ENCODE measurements at regions not wholly inside any gene's neighbourhood (a gene's known extent, or its start where the extent isn't known, plus 50 kb on each side); places are given as distances from the start of the nearest gene placed in this dataset.

DNA sequence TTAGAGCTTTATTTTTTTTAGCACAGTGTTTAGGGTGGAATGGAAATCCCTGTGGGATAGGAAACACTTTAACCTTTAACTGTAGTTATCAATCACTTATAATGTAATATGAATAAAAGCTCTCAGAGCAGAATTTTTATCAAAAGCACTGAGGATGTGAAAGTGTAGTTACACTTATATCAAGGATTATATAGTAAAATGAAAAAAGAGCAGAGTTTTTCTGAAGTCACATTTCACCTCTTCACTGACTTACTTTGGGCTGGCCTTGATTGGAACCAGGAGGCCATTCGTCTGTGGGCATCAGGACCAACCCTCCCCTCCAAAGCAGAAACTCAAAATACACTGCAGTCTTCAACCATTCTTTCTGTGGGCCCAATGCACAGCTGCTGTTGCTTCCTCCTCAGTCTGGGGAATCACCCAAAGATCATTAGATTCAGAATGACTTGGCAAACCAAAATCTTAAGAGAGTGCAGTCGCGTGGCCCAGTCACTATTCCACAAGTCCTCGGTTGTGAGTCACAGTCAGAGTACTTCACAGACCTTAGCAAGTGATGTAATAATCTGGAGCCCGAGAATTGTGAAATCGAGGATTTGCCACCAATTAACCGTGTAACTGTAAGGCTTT, 132.6 kb upstream of the COL8A1 start:
- Histone ChIP-seq H2BK120ac (ENCODE audit: low read depth, low read length, poor library complexity, severe bottlenecking) (no peak overlapping the region), H3K79me1 (ENCODE audit: insufficient read depth, low read depth, low read length, poor library complexity, severe bottlenecking) (no peaks in the 10 kb centered on the region), H2BK12ac (ENCODE audit: insufficient read length, low read depth, low read length) (no peak overlapping the region), H4K20me1 (ENCODE audit: control insufficient read depth, insufficient read depth, insufficient read length) (no peaks in the 10 kb centered on the region), H3K18ac (ENCODE audit: insufficient read length, low read depth, low read length) (no peak overlapping the region), H4K91ac (ENCODE audit: insufficient read length, low read depth, low read length) (no peak overlapping the region), H3T11ph (ENCODE audit: low read length) (no peak overlapping the region), H2AK5ac (ENCODE audit: insufficient read length, low read length) (no peak overlapping the region), H2BK5ac (ENCODE audit: insufficient read length, low read length) (no peak overlapping the region), H3K79me2 (ENCODE audit: insufficient read depth, low read length) (no peaks in the 10 kb centered on the region), H3K56ac (ENCODE audit: insufficient read length, low read depth, low read length) (no peak overlapping the region), H3K27me3 (ENCODE audit: insufficient read depth, low read length) (no peaks in the 10 kb centered on the region), H2BK20ac (ENCODE audit: low read depth, low read length, poor library complexity, severe bottlenecking) (no peak overlapping the region), H2BK15ac (ENCODE audit: low read depth, low read length) (no peak overlapping the region), H3K27ac (ENCODE audit: insufficient read length, low read depth, low read length) (no peak overlapping the region), H3K4me1 (ENCODE audit: insufficient read depth, low read length) (no peaks in the 10 kb centered on the region), H2AFZ (ENCODE audit: low read length) (no peak overlapping the region), H3K4ac (ENCODE audit: low read depth, low read length) (no peak overlapping the region), H3K9me3 (ENCODE audit: control insufficient read depth, low read depth, low read length) (no peaks in the 10 kb centered on the region), H3K14ac (ENCODE audit: insufficient read depth, low read length) (no peak overlapping the region), H3K4me2 (ENCODE audit: insufficient read depth, insufficient read length, low read length) (no peak overlapping the region), H4K8ac (replicated peaks; ENCODE audit: insufficient read length, low read depth, low read length) (no peak overlapping the region), H3K9ac (ENCODE audit: extremely low read depth, insufficient read length, low read length) (no peak overlapping the region), H3K23me2 (ENCODE audit: insufficient read length, low read depth, low read length, poor library complexity, severe bottlenecking) (no peaks in the 10 kb centered on the region), H3K23ac (ENCODE audit: insufficient read length, low read depth, low read length) (no peak overlapping the region), H4K5ac (ENCODE audit: insufficient read length, low read depth, low read length) (no peak overlapping the region)
- H3K27me3 Mint-ChIP-seq (ENCODE audit: low read depth): no peaks in the 10 kb centered on the region
- TF ChIP-seq, protein P1, sequence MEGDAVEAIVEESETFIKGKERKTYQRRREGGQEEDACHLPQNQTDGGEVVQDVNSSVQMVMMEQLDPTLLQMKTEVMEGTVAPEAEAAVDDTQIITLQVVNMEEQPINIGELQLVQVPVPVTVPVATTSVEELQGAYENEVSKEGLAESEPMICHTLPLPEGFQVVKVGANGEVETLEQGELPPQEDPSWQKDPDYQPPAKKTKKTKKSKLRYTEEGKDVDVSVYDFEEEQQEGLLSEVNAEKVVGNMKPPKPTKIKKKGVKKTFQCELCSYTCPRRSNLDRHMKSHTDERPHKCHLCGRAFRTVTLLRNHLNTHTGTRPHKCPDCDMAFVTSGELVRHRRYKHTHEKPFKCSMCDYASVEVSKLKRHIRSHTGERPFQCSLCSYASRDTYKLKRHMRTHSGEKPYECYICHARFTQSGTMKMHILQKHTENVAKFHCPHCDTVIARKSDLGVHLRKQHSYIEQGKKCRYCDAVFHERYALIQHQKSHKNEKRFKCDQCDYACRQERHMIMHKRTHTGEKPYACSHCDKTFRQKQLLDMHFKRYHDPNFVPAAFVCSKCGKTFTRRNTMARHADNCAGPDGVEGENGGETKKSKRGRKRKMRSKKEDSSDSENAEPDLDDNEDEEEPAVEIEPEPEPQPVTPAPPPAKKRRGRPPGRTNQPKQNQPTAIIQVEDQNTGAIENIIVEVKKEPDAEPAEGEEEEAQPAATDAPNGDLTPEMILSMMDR (conservative IDR thresholded peaks at IDR 0.05): no peak
- no peak overlapping the region for H3K4me3 Mint-ChIP-seq
- peaks cover 0 to 3% of the 10 kb centered on the region in 2 experiments; a peak in 1 of 4 replicates for H3K4me1 Mint-ChIP-seq
- H3K36me3 Mint-ChIP-seq (ENCODE audit: insufficient read depth in 1 of 3, low read depth in 3 of 3): no peaks in the 10 kb centered on the region
- no CpG with 5 or more reads among the region's 7 CpGs for WGBS (ENCODE audit: extremely low coverage, insufficient read length, low lambda C conversion rate)
- peak overlapping the region in 1 of 3 experiments; percentile 47; a peak in 1 of 7 replicates for H3K27ac Mint-ChIP-seq
- no peaks in the 10 kb centered on the region for H3K9me3 Mint-ChIP-seq
- DNase-seq: no peak
